ENCODE measurements at regions not wholly inside any gene's neighbourhood (a gene's known extent, or its start where the extent isn't known, plus 50 kb on each side); places are given as distances from the start of the nearest gene placed in this dataset.

- TF ChIP-seq, protein P1, sequence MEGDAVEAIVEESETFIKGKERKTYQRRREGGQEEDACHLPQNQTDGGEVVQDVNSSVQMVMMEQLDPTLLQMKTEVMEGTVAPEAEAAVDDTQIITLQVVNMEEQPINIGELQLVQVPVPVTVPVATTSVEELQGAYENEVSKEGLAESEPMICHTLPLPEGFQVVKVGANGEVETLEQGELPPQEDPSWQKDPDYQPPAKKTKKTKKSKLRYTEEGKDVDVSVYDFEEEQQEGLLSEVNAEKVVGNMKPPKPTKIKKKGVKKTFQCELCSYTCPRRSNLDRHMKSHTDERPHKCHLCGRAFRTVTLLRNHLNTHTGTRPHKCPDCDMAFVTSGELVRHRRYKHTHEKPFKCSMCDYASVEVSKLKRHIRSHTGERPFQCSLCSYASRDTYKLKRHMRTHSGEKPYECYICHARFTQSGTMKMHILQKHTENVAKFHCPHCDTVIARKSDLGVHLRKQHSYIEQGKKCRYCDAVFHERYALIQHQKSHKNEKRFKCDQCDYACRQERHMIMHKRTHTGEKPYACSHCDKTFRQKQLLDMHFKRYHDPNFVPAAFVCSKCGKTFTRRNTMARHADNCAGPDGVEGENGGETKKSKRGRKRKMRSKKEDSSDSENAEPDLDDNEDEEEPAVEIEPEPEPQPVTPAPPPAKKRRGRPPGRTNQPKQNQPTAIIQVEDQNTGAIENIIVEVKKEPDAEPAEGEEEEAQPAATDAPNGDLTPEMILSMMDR (IDR thresholded peaks at IDR 0.05 in 4 of 5, conservative IDR thresholded peaks at IDR 0.05 in 1 of 5), result no peak
- TF ChIP-seq POLR2A (IDR thresholded peaks at IDR 0.05), result no peak
These were observed 89.8 kb upstream of the KCNH7 start for GRCh38 chr2:162928356-162928755.
